Right atrium auricular region (tissue), 2 donors: ENCODE measurements at regions not wholly inside any gene's neighbourhood (a gene's known extent, or its start where the extent isn't known, plus 50 kb on each side); places are given as distances from the start of the nearest gene placed in this dataset.

Experiments
- DNase-seq: peaks from one replicate; pipeline ENCODE4 v3.0.0-alpha.2; 2019; ENCODE audit warnings: low spot score
- H3K27ac ChIP-seq, 2 donors: fragments of 200-600 bp; sonication (generic); 1 replicate in 1 of 2; 2 replicates in 1 of 2; pipeline ENCODE4 v1.5.1; 2016 to 2019
- H3K27me3 ChIP-seq, 2 donors: fragments of 200-600 bp; sonication (generic); one replicate each; pipeline versions ENCODE4 v1.5.1 to v1.6.0; 2017 to 2019
- H3K36me3 ChIP-seq: fragments of 200-600 bp; sonication (generic); one replicate; pipeline ENCODE4 v1.5.1; 2016
- H3K4me1 ChIP-seq, 2 donors: fragments of 200-600 bp; sonication (generic); one replicate each; pipeline versions ENCODE4 v1.5.1 to v1.6.0; 2017 to 2019
- H3K4me3 ChIP-seq, 2 donors: fragments of 200-600 bp; sonication (generic); 1 replicate in 1 of 2; 2 replicates in 1 of 2; pipeline ENCODE4 v1.5.1; 2017 to 2019; ENCODE audit warnings: mild to moderate bottlenecking in 1 of 2, moderate library complexity in 1 of 2
- H3K9me3 ChIP-seq, 2 donors: fragments of 200-600 bp; sonication (generic); one replicate each; pipeline ENCODE4 v1.5.1; 2019
- CTCF ChIP-seq, 2 donors: fragments of 200-600 bp; sonication (generic); IDR thresholded peaks; one replicate each; pipeline ENCODE4 v1.5.1; 2019; ENCODE audit warnings: antibody characterized with exemption in 2 of 2

- no peak for TF ChIP-seq CTCF (IDR thresholded peaks at IDR 0.05)
- Histone ChIP-seq H3K4me1 (no peaks in the 10 kb centered on the region), H3K36me3 (no peaks in the 10 kb centered on the region), H3K27ac (no peak overlapping the region), H3K9me3 (peaks cover 0 to 13% of the 10 kb centered on the region in 2 donors), H3K4me3 (no peak overlapping the region), H3K27me3 (no peaks in the 10 kb centered on the region)
- no peak for DNase-seq
These were observed 645.2 kb upstream of the IGFBP3 start for GRCh38 chr7:46566097-46566774.

GRCh38 chr7:46565253-46566096, 644.4 kb upstream of the IGFBP3 start:
- no peak overlapping the region for H3K4me3 ChIP-seq
- no peaks in the 10 kb centered on the region for H3K4me1 ChIP-seq
- peaks cover 0 to 13% of the 10 kb centered on the region in 2 donors for H3K9me3 ChIP-seq
- DNase-seq = no peak
- no peaks in the 10 kb centered on the region for H3K36me3 ChIP-seq
- no peak for TF ChIP-seq CTCF (IDR thresholded peaks at IDR 0.05)
- no peak overlapping the region for H3K27ac ChIP-seq
- H3K27me3 ChIP-seq = no peaks in the 10 kb centered on the region

- Histone ChIP-seq H3K27ac (no peak overlapping the region), H3K4me3 (no peak overlapping the region), H3K9me3 (peaks cover 0 to 13% of the 10 kb centered on the region in 2 donors), H3K36me3 (no peaks in the 10 kb centered on the region), H3K4me1 (no peaks in the 10 kb centered on the region), H3K27me3 (no peaks in the 10 kb centered on the region)
- TF ChIP-seq CTCF (IDR thresholded peaks at IDR 0.05) = no peak
- DNase-seq = no peak
These were observed 638.2 kb upstream of the IGFBP3 start for GRCh38 chr7:46559194-46559832.

GRCh38 chr7:46558482-46559193, 637.6 kb upstream of the IGFBP3 start:
- Histone ChIP-seq H3K9me3 (peaks cover 0 to 13% of the 10 kb centered on the region in 2 donors), H3K4me3 (no peak overlapping the region), H3K27me3 (no peaks in the 10 kb centered on the region), H3K27ac (no peak overlapping the region), H3K36me3 (no peaks in the 10 kb centered on the region), H3K4me1 (no peaks in the 10 kb centered on the region)
- DNase-seq = no peak
- TF ChIP-seq CTCF (IDR thresholded peaks at IDR 0.05) = no peak

GRCh38 chr7:46557781-46558180, 636.7 kb upstream of the IGFBP3 start:
- Histone ChIP-seq H3K27ac (no peak overlapping the region), H3K4me3 (no peak overlapping the region)

More at GRCh38 chr7:46557781-46558180, 636.7 kb upstream of the IGFBP3 start:
- Histone ChIP-seq H3K27me3 (no peaks in the 10 kb centered on the region), H3K9me3 (peaks cover 0 to 5% of the 10 kb centered on the region in 2 donors), H3K4me1 (no peaks in the 10 kb centered on the region), H3K36me3 (no peaks in the 10 kb centered on the region)
- no peak for TF ChIP-seq CTCF (IDR thresholded peaks at IDR 0.05)
- no peak for DNase-seq
